HepG2 (cell line): ENCODE measurements at regions not wholly inside any gene's neighbourhood (a gene's known extent, or its start where the extent isn't known, plus 50 kb on each side); places are given as distances from the start of the nearest gene placed in this dataset.
"Not testable (repeated sequence)": the region's sequence is repeated elsewhere in the genome, so short reads cannot be mapped to it uniquely, and the experiment has no call there.

ENCODE experiments used
- CREB1 ChIP-seq, 2 experiments: fragments of 450-650 bp in 1 of 2; IDR thresholded peaks; 2 replicates each; pipeline ENCODE4 v1.6.1; 2016 to 2017; ENCODE audit warnings: control low read depth in 1 of 2, mild to moderate bottlenecking in 1 of 2, missing compliant biosample characterization in 1 of 2, missing genetic modification characterization in 1 of 2
- EZH2 ChIP-seq: conservative IDR thresholded peaks from 2 replicates; pipeline ENCODE4 v1.6.1; 2012; ENCODE audit warnings: mild to moderate bottlenecking, low read depth, low read length, moderate library complexity
- FOXK2 ChIP-seq: fragments of 450-650 bp; IDR thresholded peaks from 2 replicates; pipeline ENCODE4 v1.6.1; 2016
- JUND ChIP-seq: sonication (generic); formaldehyde crosslinking; IDR thresholded peaks from 2 replicates; pipeline ENCODE4 v1.8.0; 2022; ENCODE audit warnings: mild to moderate bottlenecking, missing genetic modification reagents
- POLR2A ChIP-seq, 2 experiments: IDR thresholded peaks; 2 replicates each; pipeline ENCODE4 v1.6.1; 2011; ENCODE audit warnings: low read depth in 2 of 2, low read length in 2 of 2, mild to moderate bottlenecking in 1 of 2, moderate library complexity in 1 of 2; ENCODE audit not compliant: insufficient read depth in 1 of 2
- REL ChIP-seq: sonication (generic); formaldehyde crosslinking; conservative IDR thresholded peaks from 2 replicates; pipeline ENCODE4 v1.8.0; 2022; ENCODE audit warnings: mild to moderate bottlenecking, missing genetic modification reagents, moderate library complexity
- SP2 ChIP-seq: sonication (generic); formaldehyde crosslinking; IDR thresholded peaks from 2 replicates; pipeline ENCODE4 v1.5.1; 2020; ENCODE audit warnings: mild to moderate bottlenecking, missing genetic modification reagents
- TCF7 ChIP-seq: sonication (generic); IDR thresholded peaks from 2 replicates; pipeline ENCODE4 v1.6.1; 2016; ENCODE audit warnings: antibody characterized with exemption, low read depth
- TF ChIP-seq, protein P1 (sequence below): sonication (generic); formaldehyde crosslinking; IDR thresholded peaks from 2 replicates; pipeline ENCODE4 v1.5.1; 2020; ENCODE audit warnings: missing genetic modification reagents, mild to moderate bottlenecking, borderline replicate concordance
- TF ChIP-seq, protein P2 (sequence below): sonication (generic); formaldehyde crosslinking; IDR thresholded peaks from 2 replicates; pipeline ENCODE4 v1.8.0; 2022; ENCODE audit warnings: mild to moderate bottlenecking, missing genetic modification reagents, moderate library complexity
- TF ChIP-seq, protein P3 (sequence below): IDR thresholded peaks from 2 replicates; pipeline ENCODE4 v1.6.1; 2012; ENCODE audit warnings: inconsistent platforms

DNA sequence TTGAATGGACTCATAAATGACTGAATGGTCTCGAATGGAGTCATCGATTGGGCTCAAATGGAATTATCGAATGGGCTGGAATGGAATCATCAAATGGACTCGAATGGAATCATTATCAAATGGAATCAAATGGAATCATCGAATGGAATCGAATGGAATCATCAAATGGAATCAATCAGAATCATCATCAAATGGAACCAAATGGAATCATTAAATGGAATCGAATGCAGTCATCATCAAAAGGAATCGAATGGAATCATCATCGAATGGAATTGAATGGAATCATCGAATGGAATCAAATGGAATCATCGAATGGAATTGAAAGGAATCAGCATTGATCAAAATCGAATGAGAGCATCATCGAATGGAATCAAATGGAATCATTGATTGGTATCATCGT, 1114.9 kb downstream of the RPIA start:
- not testable (repeated sequence) for TF ChIP-seq JUND (CRISPR knock-in tag); CREB1 (IDR thresholded peaks at IDR 0.05); CREB1 (CRISPR knock-in tag; IDR thresholded peaks at IDR 0.05); FOXK2; REL; TCF7; POLR2A (IDR thresholded peaks at IDR 0.05; ENCODE audit: insufficient read depth in 1 of 2, low read depth in 2 of 2, low read length in 2 of 2); SP2 (CRISPR knock-in tag); EZH2
- TF ChIP-seq, protein P1, sequence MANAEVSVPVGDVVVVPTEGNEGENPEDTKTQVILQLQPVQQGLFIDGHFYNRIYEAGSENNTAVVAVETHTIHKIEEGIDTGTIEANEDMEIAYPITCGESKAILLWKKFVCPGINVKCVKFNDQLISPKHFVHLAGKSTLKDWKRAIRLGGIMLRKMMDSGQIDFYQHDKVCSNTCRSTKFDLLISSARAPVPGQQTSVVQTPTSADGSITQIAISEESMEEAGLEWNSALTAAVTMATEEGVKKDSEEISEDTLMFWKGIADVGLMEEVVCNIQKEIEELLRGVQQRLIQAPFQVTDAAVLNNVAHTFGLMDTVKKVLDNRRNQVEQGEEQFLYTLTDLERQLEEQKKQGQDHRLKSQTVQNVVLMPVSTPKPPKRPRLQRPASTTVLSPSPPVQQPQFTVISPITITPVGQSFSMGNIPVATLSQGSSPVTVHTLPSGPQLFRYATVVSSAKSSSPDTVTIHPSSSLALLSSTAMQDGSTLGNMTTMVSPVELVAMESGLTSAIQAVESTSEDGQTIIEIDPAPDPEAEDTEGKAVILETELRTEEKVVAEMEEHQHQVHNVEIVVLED (CRISPR knock-in tag), result not testable (repeated sequence)
- TF ChIP-seq, protein P2, sequence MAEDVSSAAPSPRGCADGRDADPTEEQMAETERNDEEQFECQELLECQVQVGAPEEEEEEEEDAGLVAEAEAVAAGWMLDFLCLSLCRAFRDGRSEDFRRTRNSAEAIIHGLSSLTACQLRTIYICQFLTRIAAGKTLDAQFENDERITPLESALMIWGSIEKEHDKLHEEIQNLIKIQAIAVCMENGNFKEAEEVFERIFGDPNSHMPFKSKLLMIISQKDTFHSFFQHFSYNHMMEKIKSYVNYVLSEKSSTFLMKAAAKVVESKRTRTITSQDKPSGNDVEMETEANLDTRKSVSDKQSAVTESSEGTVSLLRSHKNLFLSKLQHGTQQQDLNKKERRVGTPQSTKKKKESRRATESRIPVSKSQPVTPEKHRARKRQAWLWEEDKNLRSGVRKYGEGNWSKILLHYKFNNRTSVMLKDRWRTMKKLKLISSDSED (CRISPR knock-in tag), result not testable (repeated sequence)
- TF ChIP-seq, protein P3, sequence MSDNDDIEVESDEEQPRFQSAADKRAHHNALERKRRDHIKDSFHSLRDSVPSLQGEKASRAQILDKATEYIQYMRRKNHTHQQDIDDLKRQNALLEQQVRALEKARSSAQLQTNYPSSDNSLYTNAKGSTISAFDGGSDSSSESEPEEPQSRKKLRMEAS, result not testable (repeated sequence)
